IMR-90 (cell line): ENCODE measurements at regions not wholly inside any gene's neighbourhood (a gene's known extent, or its start where the extent isn't known, plus 50 kb on each side); places are given as distances from the start of the nearest gene placed in this dataset.

Source experiments
- ATAC-seq: fragments of 200-7000 bp; cut with Tn5 transposase; 2 replicates; pipeline ENCODE4 v1.9.1; 2020; ENCODE audit warnings: low read depth, mild to moderate bottlenecking, moderate library complexity
- BruUV-seq: library from RNA; stranded (reverse); fragments of 400-500 nt; replicated peaks from 2 replicates; lab custom pipeline; 2021; lab: Mats Ljungman, UMichigan
- CTCF ChIA-PET: fragments of 300-600 bp; formaldehyde crosslinking; extraction: SDS; loops from one replicate; lab custom pipeline; 2021; ENCODE audit warnings: antibody characterized with exemption; lab: Yijun Ruan, JAX
- POLR2A ChIA-PET: fragments of 300-600 bp; sonication (Branson Sonifier 250); formaldehyde crosslinking; loops from one replicate; lab custom pipeline; 2022; ENCODE audit warnings: antibody characterized with exemption; ENCODE audit not compliant: unreplicated experiment; lab: Charles Lee
- DNase-seq: peaks from one replicate; pipeline ENCODE4 v3.0.0; 2013
- H2AFZ ChIP-seq: replicated peaks from 2 replicates; pipeline ENCODE3; 2013; ENCODE audit warnings: low read length, mild to moderate bottlenecking; ENCODE audit not compliant: poor library complexity
- H2AK5ac ChIP-seq: 2 replicates; pipeline ENCODE4 v1.6.1; 2013; ENCODE audit warnings: low read depth, low read length, inconsistent platforms
- H2AK9ac ChIP-seq: replicated peaks from 2 replicates; pipeline ENCODE3; 2013; ENCODE audit warnings: mild to moderate bottlenecking, low read depth, low read length, moderate library complexity; ENCODE audit not compliant: poor library complexity
- H2BK120ac ChIP-seq: 2 replicates; pipeline ENCODE4 v1.6.1; 2013; ENCODE audit warnings: low read depth, low read length, inconsistent platforms
- H2BK15ac ChIP-seq: 3 replicates; pipeline ENCODE4 v1.6.1; 2013; ENCODE audit warnings: low read depth, low read length, inconsistent platforms
- H2BK20ac ChIP-seq: 2 replicates; pipeline ENCODE4 v1.6.1; 2013; ENCODE audit warnings: low read depth, mild to moderate bottlenecking, inconsistent platforms, low read length, moderate library complexity
- H2BK5ac ChIP-seq: 2 replicates; pipeline ENCODE4 v1.6.1; 2013; ENCODE audit warnings: mild to moderate bottlenecking, low read depth, low read length, inconsistent platforms; ENCODE audit not compliant: poor library complexity, severe bottlenecking
- H3K14ac ChIP-seq: replicated peaks from 2 replicates; pipeline ENCODE4 v1.6.1; 2013; ENCODE audit warnings: low read depth, low read length, inconsistent platforms
- H3K18ac ChIP-seq: 2 replicates; pipeline ENCODE4 v1.6.1; 2013; ENCODE audit warnings: low read depth, low read length, control low read depth
- H3K23ac ChIP-seq: 2 replicates; pipeline ENCODE4 v1.6.1; 2013; ENCODE audit warnings: low read depth, low read length, inconsistent platforms
- H3K27ac ChIP-seq: 2 replicates; pipeline ENCODE4 v1.5.1; 2013; ENCODE audit warnings: mild to moderate bottlenecking, control low read depth, low read length; ENCODE audit not compliant: insufficient read depth
- H3K27me3 ChIP-seq: 2 replicates; pipeline ENCODE4 v1.6.1; 2013; ENCODE audit warnings: low read length; ENCODE audit not compliant: control insufficient read depth, insufficient read depth
- H3K36me3 ChIP-seq: 2 replicates; pipeline ENCODE4 v1.6.1; 2013; ENCODE audit warnings: low read length, mixed read lengths; ENCODE audit not compliant: control insufficient read depth, insufficient read depth
- H3K4ac ChIP-seq: 2 replicates; pipeline ENCODE4 v1.6.1; 2013; ENCODE audit warnings: low read depth, low read length, inconsistent platforms
- H3K4me1 ChIP-seq: 2 replicates; pipeline ENCODE4 v1.6.1; 2013; ENCODE audit warnings: low read length, mixed read lengths; ENCODE audit not compliant: control insufficient read depth, insufficient read depth
- H3K4me2 ChIP-seq: 2 replicates; pipeline ENCODE4 v1.6.1; 2013; ENCODE audit warnings: low read depth, mild to moderate bottlenecking, control low read depth, low read length, moderate library complexity
- H3K4me3 ChIP-seq: 2 replicates; pipeline ENCODE4 v1.5.1; 2013; ENCODE audit warnings: low read depth, mild to moderate bottlenecking, control low read depth, low read length, moderate library complexity; ENCODE audit not compliant: insufficient read depth
- H3K56ac ChIP-seq: 2 replicates; pipeline ENCODE4 v1.6.1; 2013; ENCODE audit warnings: low read length, inconsistent platforms; ENCODE audit not compliant: insufficient read depth; ENCODE audit errors: extremely low read depth
- H3K79me1 ChIP-seq, 2 experiments: 2 replicates each; pipeline ENCODE4 v1.6.1; 2013; ENCODE audit warnings: low read length in 2 of 2, inconsistent platforms in 1 of 2, low read depth in 1 of 2
- H3K9ac ChIP-seq: 2 replicates; pipeline ENCODE4 v1.6.1; 2013; ENCODE audit warnings: low read depth, low read length, control low read depth
- H3K9me1 ChIP-seq: 2 replicates; pipeline ENCODE4 v1.6.1; 2013; ENCODE audit warnings: low read length, inconsistent platforms; ENCODE audit not compliant: insufficient read depth
- H3K9me3 ChIP-seq: 2 replicates; pipeline ENCODE4 v1.6.1; 2013; ENCODE audit warnings: low read length; ENCODE audit not compliant: control insufficient read depth, insufficient read depth
- H4K20me1 ChIP-seq: 2 replicates; pipeline ENCODE4 v1.6.1; 2013; ENCODE audit warnings: low read length, inconsistent platforms; ENCODE audit not compliant: insufficient read depth
- H4K5ac ChIP-seq: 2 replicates; pipeline ENCODE4 v1.6.1; 2013; ENCODE audit warnings: mild to moderate bottlenecking, low read depth, low read length, control low read depth
- H4K8ac ChIP-seq, 2 experiments: 2 replicates each; pipeline ENCODE4 v1.6.1; 2013; ENCODE audit warnings: low read depth in 2 of 2, low read length in 2 of 2, control low read depth in 1 of 2, inconsistent platforms in 1 of 2
- H4K91ac ChIP-seq: 2 replicates; pipeline ENCODE4 v1.6.1; 2013; ENCODE audit warnings: low read depth, low read length, inconsistent platforms; ENCODE audit not compliant: insufficient read depth
- BHLHE40 ChIP-seq: fragments of 150-350 bp; IDR thresholded peaks from 2 replicates; pipeline ENCODE4 v1.6.1; 2016; ENCODE audit warnings: mild to moderate bottlenecking, low read depth, low read length
- CEBPB ChIP-seq: IDR thresholded peaks from 2 replicates; pipeline ENCODE4 v1.6.1; 2012; ENCODE audit warnings: low read depth, low read length, improper control_type of control experiment
- CHD1 ChIP-seq: IDR thresholded peaks from 2 replicates; pipeline ENCODE4 v1.6.1; 2012; ENCODE audit warnings: low read depth, low read length, improper control_type of control experiment
- FOS ChIP-seq: fragments of 150-350 bp; IDR thresholded peaks from 2 replicates; pipeline ENCODE4 v1.6.1; 2016; ENCODE audit warnings: low read depth, low read length
- MAFK ChIP-seq: IDR thresholded peaks from 2 replicates; pipeline ENCODE4 v1.6.1; 2012; ENCODE audit warnings: low read depth, low read length, improper control_type of control experiment
- MAZ ChIP-seq: IDR thresholded peaks from 2 replicates; pipeline ENCODE4 v1.6.1; 2012; ENCODE audit warnings: low read depth, mild to moderate bottlenecking, low read length, improper control_type of control experiment, moderate library complexity, borderline replicate concordance
- NFE2L2 ChIP-seq: fragments of 150-350 bp; IDR thresholded peaks from 2 replicates; pipeline ENCODE4 v1.6.1; 2016; ENCODE audit warnings: low read depth, mild to moderate bottlenecking, low read length
- POLR2A ChIP-seq: IDR thresholded peaks from 2 replicates; pipeline ENCODE4 v1.6.1; 2012; ENCODE audit warnings: mild to moderate bottlenecking, low read depth, low read length
- RCOR1 ChIP-seq: IDR thresholded peaks from 2 replicates; pipeline ENCODE4 v1.6.1; 2012; ENCODE audit warnings: mild to moderate bottlenecking, low read length, improper control_type of control experiment; ENCODE audit not compliant: insufficient replicate concordance
- SMC3 ChIP-seq: fragments of 150-350 bp; IDR thresholded peaks from 2 replicates; pipeline ENCODE4 v1.6.1; 2016; ENCODE audit warnings: low read depth, mild to moderate bottlenecking, antibody characterized with exemption, low read length, moderate library complexity
- WGBS, 2 experiments: methylation state at CpG; one replicate each; pipeline versions ENCODE4 v1.1.5 to v1.1.7; 2013; ENCODE audit warnings: missing lambda C conversion rate in 2 of 2; ENCODE audit not compliant: insufficient read length in 1 of 2; ENCODE audit errors: extremely low coverage in 2 of 2; 5-methylcytosine and 5-hydroxymethylcytosine counted together
- dilution Hi-C: fragments of 300-500 bp; cut with HindIII; formaldehyde crosslinking; loops from one replicate; pipeline ENCODE4 v1.14.3; 2018; ENCODE audit warnings: low sequenced_read_pairs; ENCODE audit not compliant: unreplicated experiment
- in situ Hi-C: fragments of 300-500 bp; cut with MboI; formaldehyde crosslinking; loops from 3 replicates; pipeline ENCODE4 v1.14.3; 2019; ENCODE audit warnings: low sequenced_read_pairs, inconsistent platforms, mixed read lengths
- intact Hi-C: fragments of 100-400 bp; cut with micrococcal nuclease; formaldehyde crosslinking; loops from 2 replicates; pipeline ENCODE4 v1.10.0; 2022
- TF ChIP-seq, protein P1 (sequence below): fragments of 150-350 bp; IDR thresholded peaks from 2 replicates; pipeline ENCODE4 v1.6.1; 2017; ENCODE audit warnings: mild to moderate bottlenecking, antibody characterized with exemption, low read length, low read depth
- TF ChIP-seq, protein P2 (sequence below): conservative IDR thresholded peaks from 2 replicates; pipeline ENCODE4 v1.5.1; 2012; ENCODE audit warnings: mild to moderate bottlenecking, low read depth, low read length, improper control_type of control experiment
- TF ChIP-seq, protein P3 (sequence below): fragments of 150-350 bp; IDR thresholded peaks from 2 replicates; pipeline ENCODE4 v1.6.1; 2016; ENCODE audit warnings: low read depth, mild to moderate bottlenecking, low read length, moderate library complexity, borderline replicate concordance

DNA sequence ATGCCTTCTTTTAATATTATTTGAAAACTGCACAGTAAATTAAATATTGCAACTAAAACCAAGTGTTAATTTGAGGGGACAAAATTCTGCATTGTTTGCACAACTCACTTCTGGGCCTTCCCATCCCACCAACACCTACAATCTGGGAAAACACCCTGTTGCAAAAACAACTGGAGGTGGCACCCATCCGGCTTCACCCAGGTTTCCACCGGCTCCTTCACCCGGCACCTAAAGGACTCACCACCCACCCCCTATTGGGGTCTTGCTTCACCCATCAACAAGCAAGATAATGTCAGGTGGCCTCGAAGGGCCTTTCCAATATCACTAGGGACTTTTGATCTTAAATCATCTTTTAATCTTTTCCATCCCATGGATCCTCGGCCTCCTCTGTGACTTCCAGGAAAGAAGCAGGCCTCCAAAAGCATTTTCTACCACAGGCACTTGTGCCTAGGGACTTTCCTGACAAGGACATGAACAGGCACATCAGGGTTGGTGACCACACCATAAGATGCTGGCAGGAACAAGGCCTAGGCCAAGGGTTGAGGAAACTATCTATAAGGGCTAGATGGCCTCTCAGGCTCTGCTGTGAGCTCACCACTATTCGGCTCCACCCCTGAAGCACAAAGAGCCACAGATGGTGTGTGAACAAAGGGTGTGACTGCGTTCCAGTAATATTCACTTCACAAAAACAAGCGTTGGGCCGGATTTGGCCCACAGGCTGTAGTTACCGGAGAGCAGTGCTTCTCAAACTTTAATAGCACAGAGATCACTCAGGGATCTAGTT is 205.1 kb downstream of the AUH start (continued):
- TF ChIP-seq CEBPB, result no peak

DNA sequence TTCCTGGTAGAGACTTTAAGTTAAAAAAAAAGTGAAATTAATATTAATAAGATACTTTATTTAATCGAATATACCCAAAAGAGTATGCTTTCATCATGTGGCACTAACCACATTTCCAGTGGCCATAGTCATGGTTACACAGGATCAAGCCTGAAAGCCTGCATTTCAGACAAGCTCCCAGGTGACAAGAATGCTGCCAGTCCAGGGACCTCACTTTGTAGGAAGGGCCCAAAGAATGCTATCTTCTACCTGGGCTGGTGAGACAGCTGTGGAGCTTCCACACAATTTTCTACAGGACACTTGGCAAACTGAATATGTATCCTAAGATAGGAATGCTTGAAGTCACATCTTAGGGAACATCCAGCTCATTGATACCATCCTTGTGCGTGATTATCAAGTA is 203.8 kb downstream of the AUH start:
- Histone ChIP-seq H3K23ac (no peak overlapping the region), H2BK120ac (peak overlapping the region; percentile 60), H3K79me1 (peaks cover 0 to 13% of the 10 kb centered on the region in 2 experiments; a peak in 2 of 4 replicates), H3K14ac (0 out of 2 replicates have a peak overlapping the region, but pooled peaks have one; percentile 50), H4K5ac (no peak overlapping the region), H3K9ac (no peak overlapping the region), H3K4me1 (peaks cover 11% of the 10 kb centered on the region), H2AK5ac (peak overlapping the region; percentile 17), H4K20me1 (no peaks in the 10 kb centered on the region), H3K4me3 (no peak overlapping the region), H3K36me3 (no peaks in the 10 kb centered on the region), H3K27ac (no peak overlapping the region), H3K4me2 (no peak overlapping the region), H3K9me1 (peaks cover 10% of the 10 kb centered on the region), H3K4ac (peak overlapping the region; percentile 38; the same call in 1 of the 2 replicates), H2BK15ac (peak overlapping the region; percentile 77), H4K8ac (peak overlapping the region; percentile 30 to 40; a peak in 2 of 4 replicates), H3K56ac (no peak overlapping the region), H3K9me3 (peaks cover 5% of the 10 kb centered on the region), H2BK5ac (no peak overlapping the region), H2BK20ac (peak overlapping the region; percentile 70; the same call in 1 of the 2 replicates), H2AFZ (no peak overlapping the region), H4K91ac (peak overlapping the region; percentile 78), H2AK9ac (peak overlapping the region; percentile 44), H3K18ac (peak overlapping the region; percentile 57; the same call in 1 of the 2 replicates), H3K27me3 (no peaks in the 10 kb centered on the region)
- no peak for ATAC-seq
- ChIA-PET CTCF (no interaction called here), POLR2A (no interaction called here)
- WGBS, 2 experiments, result no CpG with 5 or more reads among the region's 2 CpGs
- BruUV-seq, result no TSS peak
- in situ Hi-C loops, result no loop called here
- no peak for DNase-seq
- intact Hi-C loops, result no loop called here
- dilution Hi-C loops, result no loop called here
- no peak for TF ChIP-seq CEBPB
- TF ChIP-seq BHLHE40, result no peak
- TF ChIP-seq, protein P1, sequence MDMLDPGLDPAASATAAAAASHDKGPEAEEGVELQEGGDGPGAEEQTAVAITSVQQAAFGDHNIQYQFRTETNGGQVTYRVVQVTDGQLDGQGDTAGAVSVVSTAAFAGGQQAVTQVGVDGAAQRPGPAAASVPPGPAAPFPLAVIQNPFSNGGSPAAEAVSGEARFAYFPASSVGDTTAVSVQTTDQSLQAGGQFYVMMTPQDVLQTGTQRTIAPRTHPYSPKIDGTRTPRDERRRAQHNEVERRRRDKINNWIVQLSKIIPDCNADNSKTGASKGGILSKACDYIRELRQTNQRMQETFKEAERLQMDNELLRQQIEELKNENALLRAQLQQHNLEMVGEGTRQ, result no peak
- TF ChIP-seq, protein P2, sequence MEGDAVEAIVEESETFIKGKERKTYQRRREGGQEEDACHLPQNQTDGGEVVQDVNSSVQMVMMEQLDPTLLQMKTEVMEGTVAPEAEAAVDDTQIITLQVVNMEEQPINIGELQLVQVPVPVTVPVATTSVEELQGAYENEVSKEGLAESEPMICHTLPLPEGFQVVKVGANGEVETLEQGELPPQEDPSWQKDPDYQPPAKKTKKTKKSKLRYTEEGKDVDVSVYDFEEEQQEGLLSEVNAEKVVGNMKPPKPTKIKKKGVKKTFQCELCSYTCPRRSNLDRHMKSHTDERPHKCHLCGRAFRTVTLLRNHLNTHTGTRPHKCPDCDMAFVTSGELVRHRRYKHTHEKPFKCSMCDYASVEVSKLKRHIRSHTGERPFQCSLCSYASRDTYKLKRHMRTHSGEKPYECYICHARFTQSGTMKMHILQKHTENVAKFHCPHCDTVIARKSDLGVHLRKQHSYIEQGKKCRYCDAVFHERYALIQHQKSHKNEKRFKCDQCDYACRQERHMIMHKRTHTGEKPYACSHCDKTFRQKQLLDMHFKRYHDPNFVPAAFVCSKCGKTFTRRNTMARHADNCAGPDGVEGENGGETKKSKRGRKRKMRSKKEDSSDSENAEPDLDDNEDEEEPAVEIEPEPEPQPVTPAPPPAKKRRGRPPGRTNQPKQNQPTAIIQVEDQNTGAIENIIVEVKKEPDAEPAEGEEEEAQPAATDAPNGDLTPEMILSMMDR, result no peak
- TF ChIP-seq, protein P3, sequence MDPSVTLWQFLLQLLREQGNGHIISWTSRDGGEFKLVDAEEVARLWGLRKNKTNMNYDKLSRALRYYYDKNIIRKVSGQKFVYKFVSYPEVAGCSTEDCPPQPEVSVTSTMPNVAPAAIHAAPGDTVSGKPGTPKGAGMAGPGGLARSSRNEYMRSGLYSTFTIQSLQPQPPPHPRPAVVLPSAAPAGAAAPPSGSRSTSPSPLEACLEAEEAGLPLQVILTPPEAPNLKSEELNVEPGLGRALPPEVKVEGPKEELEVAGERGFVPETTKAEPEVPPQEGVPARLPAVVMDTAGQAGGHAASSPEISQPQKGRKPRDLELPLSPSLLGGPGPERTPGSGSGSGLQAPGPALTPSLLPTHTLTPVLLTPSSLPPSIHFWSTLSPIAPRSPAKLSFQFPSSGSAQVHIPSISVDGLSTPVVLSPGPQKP, result no peak
- TF ChIP-seq FOS, result no peak
- no peak for TF ChIP-seq POLR2A
- TF ChIP-seq RCOR1, result no peak
- TF ChIP-seq CHD1, result no peak
- TF ChIP-seq NFE2L2, result no peak
- TF ChIP-seq SMC3, result no peak
- TF ChIP-seq MAZ, result no peak
- TF ChIP-seq MAFK, result no peak
